ENCODE measurements at regions not wholly inside any gene's neighbourhood (a gene's known extent, or its start where the extent isn't known, plus 50 kb on each side); places are given as distances from the start of the nearest gene placed in this dataset.

- TF ChIP-seq CTCF (conservative IDR thresholded peaks at IDR 0.05 in 1 of 2, IDR thresholded peaks at IDR 0.05 in 1 of 2; ENCODE audit: low read depth in 1 of 2, low read length in 2 of 2), result no peak
- Histone ChIP-seq H3K4me2 (ENCODE audit: extremely low read depth, insufficient read depth, low read length) (peak overlapping the region; percentile 58), H3K4me1 (ENCODE audit: control insufficient read depth, extremely low read depth, insufficient read depth, low read length) (no peaks in the 10 kb centered on the region), H2AFZ (ENCODE audit: low read length) (peak overlapping the region; percentile 74), H3K27ac (ENCODE audit: insufficient read depth, low read length) (no peak overlapping the region), H4K20me1 (ENCODE audit: control insufficient read depth, extremely low read depth, insufficient read depth, low read length) (no peaks in the 10 kb centered on the region), H3K27me3 (ENCODE audit: control insufficient read depth, insufficient read depth, low read length) (no peaks in the 10 kb centered on the region), H3K36me3 (ENCODE audit: control insufficient read depth, insufficient read depth, low read length) (no peaks in the 10 kb centered on the region), H3K4me3 (replicated peaks in 1 of 4; ENCODE audit: control extremely low read depth in 1 of 4, insufficient read depth in 1 of 4, low read depth in 3 of 4, low read length in 4 of 4) (no peak overlapping the region), H3K79me2 (ENCODE audit: control insufficient read depth, insufficient read depth, low read length) (no peaks in the 10 kb centered on the region), H3K9ac (ENCODE audit: insufficient read depth, low read length) (no peak overlapping the region), H3K9me3 (ENCODE audit: control insufficient read depth, insufficient read depth, low read depth, low read length) (no peaks in the 10 kb centered on the region)
- DNase-seq (ENCODE audit: low read depth in 2 of 2), result no peak
Measured at GRCh38 chr12:90111791-90112580, 403.3 kb upstream of the ATP2B1 start.

- Histone ChIP-seq H3K27ac (ENCODE audit: insufficient read depth, low read length) (no peak overlapping the region), H3K9ac (ENCODE audit: insufficient read depth, low read length) (no peak overlapping the region), H3K4me1 (ENCODE audit: control insufficient read depth, extremely low read depth, insufficient read depth, low read length) (no peaks in the 10 kb centered on the region), H4K20me1 (ENCODE audit: control insufficient read depth, extremely low read depth, insufficient read depth, low read length) (no peaks in the 10 kb centered on the region), H3K4me3 (replicated peaks in 1 of 4; ENCODE audit: control extremely low read depth in 1 of 4, insufficient read depth in 1 of 4, low read depth in 3 of 4, low read length in 4 of 4) (no peak overlapping the region), H3K79me2 (ENCODE audit: control insufficient read depth, insufficient read depth, low read length) (no peaks in the 10 kb centered on the region), H3K4me2 (ENCODE audit: extremely low read depth, insufficient read depth, low read length) (no peak overlapping the region), H3K9me3 (ENCODE audit: control insufficient read depth, insufficient read depth, low read depth, low read length) (no peaks in the 10 kb centered on the region), H3K27me3 (ENCODE audit: control insufficient read depth, insufficient read depth, low read length) (no peaks in the 10 kb centered on the region), H3K36me3 (ENCODE audit: control insufficient read depth, insufficient read depth, low read length) (no peaks in the 10 kb centered on the region), H2AFZ (ENCODE audit: low read length) (no peak overlapping the region)
- no peak for DNase-seq (ENCODE audit: low read depth in 2 of 2)
- TF ChIP-seq CTCF (conservative IDR thresholded peaks at IDR 0.05 in 1 of 2, IDR thresholded peaks at IDR 0.05 in 1 of 2; ENCODE audit: low read depth in 1 of 2, low read length in 2 of 2) (no peak), EZH2 (IDR thresholded peaks at IDR 0.05; ENCODE audit: low read length, missing control alignments) (no peak)
Measured at GRCh38 chr12:90106568-90106967, 397.9 kb upstream of the ATP2B1 start.

GRCh38 chr12:90102957-90103652 lies 394.5 kb upstream of the ATP2B1 start:
- no peak overlapping the region for H3K4me2 ChIP-seq (ENCODE audit: extremely low read depth, insufficient read depth, low read length)
- TF ChIP-seq CTCF (conservative IDR thresholded peaks at IDR 0.05 in 1 of 2, IDR thresholded peaks at IDR 0.05 in 1 of 2; ENCODE audit: low read depth in 1 of 2, low read length in 2 of 2) (peak; percentile 60 to 70), EZH2 (IDR thresholded peaks at IDR 0.05; ENCODE audit: low read length, missing control alignments) (no peak)
- H3K4me3 ChIP-seq (replicated peaks in 1 of 4; ENCODE audit: control extremely low read depth in 1 of 4, insufficient read depth in 1 of 4, low read depth in 3 of 4, low read length in 4 of 4), result no peak overlapping the region
- no peak overlapping the region for H3K9ac ChIP-seq (ENCODE audit: insufficient read depth, low read length)
- no peaks in the 10 kb centered on the region for H3K79me2 ChIP-seq (ENCODE audit: control insufficient read depth, insufficient read depth, low read length)
- peaks cover 4% of the 10 kb centered on the region for H3K4me1 ChIP-seq (ENCODE audit: control insufficient read depth, extremely low read depth, insufficient read depth, low read length)
- H4K20me1 ChIP-seq (ENCODE audit: control insufficient read depth, extremely low read depth, insufficient read depth, low read length), result no peaks in the 10 kb centered on the region
- H3K27ac ChIP-seq (ENCODE audit: insufficient read depth, low read length), result no peak overlapping the region
- DNase-seq (ENCODE audit: low read depth in 2 of 2), result peak; percentile 40 to 67
- H3K36me3 ChIP-seq (ENCODE audit: control insufficient read depth, insufficient read depth, low read length), result no peaks in the 10 kb centered on the region
- no peak overlapping the region for H2AFZ ChIP-seq (ENCODE audit: low read length)
- H3K9me3 ChIP-seq (ENCODE audit: control insufficient read depth, insufficient read depth, low read depth, low read length), result no peaks in the 10 kb centered on the region
- H3K27me3 ChIP-seq (ENCODE audit: control insufficient read depth, insufficient read depth, low read length), result no peaks in the 10 kb centered on the region
